ENCODE measurements at regions not wholly inside any gene's neighbourhood (a gene's known extent, or its start where the extent isn't known, plus 50 kb on each side); places are given as distances from the start of the nearest gene placed in this dataset.

GRCh38 chr13:73440296-73440895 lies 381.6 kb downstream of the KLF5 start:
- no peak for DNase-seq
- no peak for ATAC-seq
- intact Hi-C loops (cut with DNase I) = no loop called here

DNA sequence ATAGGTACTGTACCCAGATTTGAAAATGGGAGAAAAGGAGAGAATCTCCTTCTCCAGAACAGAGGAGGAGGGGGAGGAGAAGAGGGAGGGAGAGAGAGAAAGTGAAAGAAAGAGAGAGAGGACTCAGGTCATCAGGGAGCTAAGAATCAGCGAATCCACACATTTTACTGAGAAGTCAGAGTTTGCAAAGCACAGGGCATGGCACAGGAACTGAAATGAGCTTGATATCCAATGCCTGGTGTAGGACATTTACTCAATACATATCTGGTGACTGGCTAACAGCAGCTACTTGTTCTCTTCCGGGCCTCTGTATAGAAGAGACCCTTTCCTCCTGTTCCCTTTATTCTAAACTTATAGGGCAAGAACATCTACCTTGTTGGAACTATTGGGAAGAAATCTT lies 375.1 kb downstream of the KLF5 start:
- intact Hi-C loops (cut with DNase I) = no loop called here
- DNase-seq (no peak), ATAC-seq (no peak)

DNA sequence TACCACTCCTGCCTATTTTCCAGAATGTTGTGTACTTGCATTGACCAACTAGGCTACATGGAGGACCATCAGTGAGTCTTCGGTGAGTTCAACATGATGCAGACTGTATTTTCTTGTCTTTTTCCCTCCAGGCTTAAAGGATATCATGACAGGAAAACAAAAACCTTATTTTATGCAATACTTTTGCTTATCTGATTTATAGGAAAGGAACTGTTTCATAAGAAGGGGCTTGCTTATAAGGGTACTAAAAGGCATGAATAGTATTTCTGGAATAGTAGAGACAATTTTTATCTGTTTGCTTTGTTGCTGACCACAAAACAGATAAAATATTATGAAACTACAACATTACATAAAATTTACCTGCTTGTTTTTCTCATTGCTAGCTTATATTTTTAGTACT lies 374.7 kb downstream of the KLF5 start:
- no peak for DNase-seq
- no peak for ATAC-seq
- intact Hi-C loops (cut with DNase I) = no loop called here

GRCh38 chr13:73429701-73430100 lies 370.9 kb downstream of the KLF5 start:
- intact Hi-C loops (cut with DNase I) = no loop called here
- DNase-seq (no peak), ATAC-seq (no peak)

- no peak for ATAC-seq
These were observed 369.9 kb downstream of the KLF5 start for GRCh38 chr13:73428706-73429105.

DNA sequence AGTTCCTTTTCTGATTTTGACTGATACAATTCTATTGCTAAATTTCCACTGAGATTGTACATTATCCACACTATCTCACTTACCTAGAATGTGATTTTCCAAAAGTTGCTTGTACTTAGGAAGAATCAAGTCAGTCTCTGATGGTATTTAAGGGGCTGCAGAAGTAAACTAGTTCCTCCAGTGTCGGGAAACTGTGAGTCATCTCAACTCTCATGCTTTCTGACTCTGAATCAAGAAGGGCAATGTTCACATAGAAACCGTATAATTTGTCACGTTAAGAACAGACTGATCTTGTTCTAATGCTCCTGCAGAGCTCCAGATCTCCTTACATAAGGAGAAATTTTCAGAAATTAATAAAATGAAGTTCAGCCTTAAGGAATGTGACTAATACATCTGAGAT lies 369.3 kb downstream of the KLF5 start:
- ATAC-seq (no peak), DNase-seq (no peak)
- intact Hi-C loops (cut with DNase I) = no loop called here

More at GRCh38 chr13:73428706-73429105, 369.9 kb downstream of the KLF5 start:
- intact Hi-C loops (cut with DNase I) = no loop called here
- DNase-seq = no peak

GRCh38 chr13:73422973-73423372 lies 364.2 kb downstream of the KLF5 start:
- intact Hi-C loops (cut with DNase I) = no loop called here
- ATAC-seq (no peak), DNase-seq (no peak)

GRCh38 chr13:73421310-73421912 lies 362.6 kb downstream of the KLF5 start:
- no peak for ATAC-seq
- intact Hi-C loops (cut with DNase I) = no loop called here
- no peak for DNase-seq

- intact Hi-C loops (cut with DNase I) = no loop called here
- ATAC-seq (no peak), DNase-seq (no peak)
These were observed 360.4 kb downstream of the KLF5 start for GRCh38 chr13:73419186-73419585.

- ATAC-seq (no peak), DNase-seq (no peak)
- intact Hi-C loops (cut with DNase I) = no loop called here
These were observed 358.3 kb downstream of the KLF5 start for GRCh38 chr13:73417012-73417615.

- DNase-seq = no peak
- intact Hi-C loops (cut with DNase I) = no loop called here
- no peak for ATAC-seq
These were observed 357.3 kb downstream of the KLF5 start for GRCh38 chr13:73416093-73416492.

- ATAC-seq = no peak
- no peak for DNase-seq
- intact Hi-C loops (cut with DNase I) = no loop called here
These were observed 354.9 kb downstream of the KLF5 start for GRCh38 chr13:73413656-73414055.

DNA sequence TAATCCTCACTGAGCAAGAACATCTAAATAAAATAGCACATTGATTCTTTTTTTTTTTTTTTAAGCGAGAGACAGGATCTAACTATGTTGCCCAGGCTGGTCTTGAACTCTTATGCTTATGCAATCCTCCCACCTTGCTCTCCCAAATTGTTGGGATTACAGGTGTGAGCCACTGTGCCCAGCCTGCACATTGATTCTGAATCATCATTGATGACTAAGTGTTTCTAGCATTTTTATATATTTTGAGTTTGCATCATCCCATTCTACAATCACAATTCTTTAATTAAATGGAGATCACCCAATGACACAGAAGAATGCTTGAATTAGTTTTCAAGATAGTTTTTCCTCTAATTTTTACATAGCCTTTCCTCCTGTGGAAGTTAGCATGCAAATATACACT lies 354.1 kb downstream of the KLF5 start:
- ATAC-seq = no peak

DNA sequence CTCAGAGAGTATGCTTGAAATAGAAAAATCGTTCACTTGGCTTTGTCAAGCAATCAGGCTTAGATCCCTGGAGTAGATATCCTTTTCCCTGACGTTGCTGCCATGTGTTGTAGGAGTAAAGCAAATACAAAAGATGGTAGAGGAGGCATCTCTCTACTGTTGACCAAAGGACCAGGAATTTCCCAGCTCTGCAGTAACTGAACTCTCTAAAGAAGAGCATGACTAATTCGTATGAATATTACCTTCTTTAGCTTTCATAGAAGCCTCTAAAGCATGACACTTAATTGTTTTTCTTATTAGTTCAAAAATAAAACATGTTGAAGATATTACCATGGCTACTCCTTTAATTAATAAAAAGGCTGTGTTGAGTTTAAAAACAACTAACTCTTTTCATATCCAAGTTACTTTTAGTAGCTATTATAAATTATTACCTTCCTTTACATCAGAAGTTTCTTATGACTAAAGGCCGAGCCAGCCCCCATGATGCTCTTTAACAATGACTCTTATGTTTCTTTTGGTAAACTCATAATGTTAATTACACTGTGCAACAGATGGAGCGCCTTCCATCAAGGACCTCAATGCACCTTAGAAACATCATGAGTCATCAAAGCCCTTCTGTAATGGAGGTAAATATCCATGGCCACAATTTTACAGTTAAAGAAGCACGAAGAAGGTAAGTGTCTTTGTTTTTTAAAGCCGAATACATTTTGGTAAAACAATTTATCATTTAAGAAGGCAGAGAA lies 352.4 kb downstream of the KLF5 start:
- no peak for ATAC-seq
- intact Hi-C loops (cut with DNase I) = no loop called here

More for the DNA sequence above, 354.1 kb downstream of the KLF5 start:
- DNase-seq = no peak
- intact Hi-C loops (cut with DNase I) = no loop called here

DNA sequence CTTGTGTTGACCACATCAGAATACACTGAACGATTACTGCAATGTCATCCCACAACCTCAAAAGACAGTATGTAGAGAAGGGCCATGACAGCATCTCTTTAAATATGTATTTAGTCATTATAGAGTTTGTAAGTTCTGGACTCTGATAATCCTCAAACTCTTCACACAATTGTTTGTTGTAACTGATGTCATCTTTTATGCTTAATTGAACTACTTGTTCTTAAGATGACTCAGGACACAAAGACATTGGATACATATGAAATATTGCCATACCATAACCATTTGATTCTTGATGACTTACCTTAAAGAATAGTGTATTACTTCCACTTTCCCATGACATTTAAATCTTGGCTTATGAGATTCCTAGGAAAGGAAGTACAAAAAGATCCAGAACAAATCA lies 347.6 kb downstream of the KLF5 start:
- DNase-seq (no peak), ATAC-seq (no peak)
- intact Hi-C loops (cut with DNase I) = no loop called here

More for the DNA sequence above, 352.4 kb downstream of the KLF5 start:
- no peak for DNase-seq

- DNase-seq = no peak
- intact Hi-C loops (cut with DNase I) = no loop called here
- no peak for ATAC-seq
These were observed 345.8 kb downstream of the KLF5 start for GRCh38 chr13:73404581-73404980.

DNA sequence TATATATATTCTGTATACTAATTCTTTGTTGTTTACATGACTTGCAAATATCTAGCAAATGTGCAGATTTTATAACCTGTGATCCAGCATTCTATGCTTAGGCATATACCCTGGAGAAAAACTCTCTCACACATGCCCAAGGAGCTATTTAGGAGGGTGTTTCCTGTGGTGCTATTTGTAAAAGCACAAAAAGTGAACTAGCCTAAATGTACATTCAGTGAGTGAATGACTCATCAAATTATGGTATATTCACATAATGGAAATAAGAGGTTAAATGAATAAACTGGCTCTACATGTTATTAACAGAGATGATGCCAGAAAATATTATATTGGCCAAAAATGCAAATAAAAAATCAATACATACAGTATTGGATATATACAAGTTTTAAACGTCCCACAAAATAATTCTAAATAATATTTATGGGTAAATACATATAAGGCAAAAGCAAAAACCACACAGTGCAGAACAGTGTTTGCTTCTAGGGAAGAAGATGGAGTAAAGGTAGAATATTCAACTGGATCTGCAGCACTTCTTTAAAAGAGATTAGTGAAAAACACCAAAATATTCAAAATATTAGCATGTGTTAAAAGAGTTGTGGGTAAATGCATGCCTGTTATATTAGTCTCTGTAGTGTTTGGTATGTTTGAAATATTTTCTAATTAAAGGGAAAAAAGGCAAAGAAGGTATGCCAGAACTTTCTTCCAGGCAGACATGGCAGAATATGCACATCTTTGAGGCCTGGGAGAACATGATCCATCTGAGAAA lies 344.7 kb downstream of the KLF5 start:
- intact Hi-C loops (cut with DNase I) = no loop called here

GRCh38 chr13:73401769-73402168 lies 343.0 kb downstream of the KLF5 start:
- no peak for ATAC-seq
- intact Hi-C loops (cut with DNase I) = no loop called here
- no peak for DNase-seq

More for the DNA sequence above, 344.7 kb downstream of the KLF5 start:
- no peak for ATAC-seq
- DNase-seq = no peak

DNA sequence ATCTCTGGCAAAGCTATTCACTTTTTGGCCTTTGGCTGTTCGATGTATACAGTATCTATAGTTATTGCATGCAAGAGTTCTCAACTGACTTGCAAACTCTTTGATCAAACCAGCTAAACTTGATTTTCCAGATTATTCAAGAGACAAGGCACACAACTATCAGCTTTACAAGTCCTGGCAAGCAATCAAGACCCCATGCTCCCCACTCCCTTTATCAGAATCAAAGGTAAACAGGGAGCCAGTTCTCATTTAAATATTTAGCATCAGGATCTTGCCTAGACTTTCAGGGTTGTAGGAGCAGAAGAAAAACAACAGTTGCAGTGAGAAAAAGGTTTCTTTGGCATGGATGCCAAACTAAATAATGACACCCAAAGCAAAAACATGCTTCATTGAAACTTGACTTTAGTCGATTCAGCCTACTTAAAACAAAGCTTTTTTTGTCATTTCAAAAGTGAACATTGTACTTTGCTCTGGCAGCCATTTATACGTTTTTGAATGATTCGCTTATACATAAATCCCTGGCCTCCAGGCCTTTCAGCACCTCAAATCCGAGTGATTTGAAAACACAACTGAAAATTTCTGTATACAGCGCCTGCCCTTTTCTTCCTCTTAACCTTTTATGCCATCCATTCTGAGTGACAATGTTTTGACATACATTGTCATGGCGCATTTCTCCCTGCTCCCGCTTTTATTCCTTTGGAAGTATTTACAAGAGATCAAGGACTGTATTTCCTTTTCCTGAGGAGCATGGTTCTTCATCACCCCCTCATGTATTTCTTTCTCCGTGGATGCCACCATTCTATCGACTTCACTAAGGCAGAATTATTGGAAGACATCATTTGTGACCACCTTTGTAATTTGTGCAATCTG lies 340.8 kb downstream of the KLF5 start:
- DNase-seq = no peak
- ATAC-seq = no peak
- intact Hi-C loops (cut with DNase I) = no loop called here
